ENCODE measurements at regions not wholly inside any gene's neighbourhood (a gene's known extent, or its start where the extent isn't known, plus 50 kb on each side); places are given as distances from the start of the nearest gene placed in this dataset.

DNA sequence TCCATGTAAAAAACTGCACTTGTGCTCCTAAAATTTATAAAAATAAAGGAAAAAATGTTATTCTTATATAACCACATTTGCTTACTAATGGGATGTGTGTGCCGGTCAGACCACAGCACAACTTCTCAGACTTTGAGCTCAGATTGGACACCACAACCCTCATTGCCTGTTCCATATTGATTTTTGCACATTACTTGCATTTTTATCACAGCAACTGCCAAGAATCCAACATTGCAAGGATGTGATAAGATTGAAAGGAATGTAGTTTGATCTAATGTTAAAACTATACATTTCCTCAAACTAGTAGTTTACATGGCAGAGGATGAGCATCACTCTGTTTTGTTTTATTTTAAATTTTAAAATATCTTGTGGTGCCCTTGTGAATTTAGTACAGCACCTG lies 227.8 kb downstream of the KDR start:
- no peak for TF ChIP-seq CTCF (IDR thresholded peaks at IDR 0.05; ENCODE audit: low read depth, low read length)
- DNase-seq (ENCODE audit: extremely low read depth, low read depth) = no peak

DNA sequence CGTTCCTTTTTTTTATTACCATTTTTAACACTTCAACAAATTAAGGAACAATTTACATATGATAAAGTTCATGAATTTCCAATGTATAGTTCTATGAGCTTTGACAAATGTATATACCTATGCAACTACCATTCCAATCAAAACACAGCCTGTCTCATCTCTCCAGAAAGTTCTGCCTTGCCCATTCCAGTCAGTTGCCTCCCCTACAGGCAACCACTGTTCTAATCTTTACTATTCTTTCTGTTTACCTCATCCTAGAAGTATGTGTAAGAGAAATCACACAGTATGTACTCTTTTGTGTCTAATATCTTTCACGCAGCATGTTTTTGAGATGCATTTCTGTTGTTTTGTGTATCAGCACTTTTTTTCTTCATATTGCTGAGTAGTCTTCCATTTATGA lies 224.9 kb downstream of the KIT start:
- no peak for DNase-seq (ENCODE audit: extremely low read depth, low read depth)
- no peak for TF ChIP-seq CTCF (IDR thresholded peaks at IDR 0.05; ENCODE audit: low read depth, low read length)

DNA sequence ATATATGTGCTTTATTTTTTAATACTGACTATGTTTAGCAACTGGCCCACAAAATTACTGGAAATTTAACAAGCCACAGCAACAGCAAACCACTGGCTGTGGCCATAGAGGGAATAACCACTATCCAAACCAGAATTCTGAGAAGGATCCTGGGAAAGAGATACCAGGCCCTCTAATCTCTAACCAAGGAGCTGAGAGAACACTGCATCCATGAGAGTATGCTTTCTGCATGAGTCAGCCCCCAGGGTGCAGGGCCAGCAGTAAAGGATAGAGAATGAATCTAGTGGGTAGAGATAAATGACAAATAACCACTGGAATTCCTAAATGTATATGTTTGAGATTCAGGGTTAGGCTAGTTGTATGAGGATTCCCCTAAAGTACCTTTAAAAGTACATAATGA lies 221.8 kb downstream of the KIT start:
- no peak for TF ChIP-seq CTCF (IDR thresholded peaks at IDR 0.05; ENCODE audit: low read depth, low read length)
- DNase-seq (ENCODE audit: extremely low read depth, low read depth) = no peak

DNA sequence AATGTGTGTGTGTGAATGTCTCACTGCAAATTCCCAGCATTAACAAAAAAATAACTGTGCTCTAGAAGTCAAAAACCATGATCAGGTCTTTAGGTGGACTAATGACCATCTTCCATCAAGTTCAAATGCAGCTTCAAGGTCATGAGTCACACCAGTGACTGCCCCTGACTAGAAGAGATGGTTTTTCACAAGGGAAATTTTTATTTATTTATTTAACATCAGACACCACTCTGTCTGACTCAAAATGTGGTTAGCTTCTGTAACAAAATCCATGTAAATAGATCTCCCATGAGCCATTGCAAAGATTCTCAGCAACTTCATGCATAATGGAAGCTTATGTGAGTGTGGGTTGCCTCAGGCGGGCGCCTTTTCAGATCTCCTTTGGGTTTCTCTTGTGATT lies 219.2 kb downstream of the KIT start:
- no peak for DNase-seq (ENCODE audit: extremely low read depth, low read depth)
- no peak for TF ChIP-seq CTCF (IDR thresholded peaks at IDR 0.05; ENCODE audit: low read depth, low read length)

- TF ChIP-seq CTCF (IDR thresholded peaks at IDR 0.05; ENCODE audit: low read depth, low read length) = no peak
- no peak for DNase-seq (ENCODE audit: extremely low read depth, low read depth)
These were observed 214.5 kb downstream of the KIT start for GRCh38 chr4:54872261-54872660.

DNA sequence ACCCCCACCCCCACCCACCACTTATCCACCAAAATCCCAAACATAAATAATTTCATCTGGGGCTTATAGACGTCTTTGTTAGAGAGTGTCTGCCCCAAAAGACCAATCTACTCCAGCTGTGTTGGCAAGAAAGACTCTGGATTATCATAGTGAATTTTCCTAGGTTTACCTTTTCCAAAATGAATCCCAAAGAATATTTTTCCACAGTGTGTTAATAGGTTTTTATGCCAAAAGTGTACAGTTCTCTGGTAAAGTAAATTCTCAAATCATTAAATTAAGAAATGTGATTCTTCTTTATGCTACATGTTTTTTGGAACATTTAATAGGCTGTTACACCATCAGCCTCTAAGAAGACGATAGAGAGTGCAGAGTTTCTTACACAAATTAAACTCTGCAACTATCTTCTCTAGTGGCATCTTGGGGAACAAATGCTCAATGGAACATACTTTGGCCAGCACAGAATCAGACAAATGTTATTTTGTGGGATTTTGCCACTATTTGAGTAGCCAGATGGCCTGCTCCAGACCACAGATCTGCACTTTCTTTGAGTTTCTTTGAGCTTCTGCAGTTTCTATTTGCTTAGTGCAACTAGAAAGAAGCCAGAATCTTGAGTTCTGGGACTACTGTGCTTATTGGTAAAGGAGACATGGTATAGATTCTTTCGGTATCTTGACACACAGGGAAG lies 206.0 kb downstream of the KIT start:
- DNase-seq (ENCODE audit: extremely low read depth, low read depth) = no peak
- no peak for TF ChIP-seq CTCF (IDR thresholded peaks at IDR 0.05; ENCODE audit: low read depth, low read length)

- no peak for TF ChIP-seq CTCF (IDR thresholded peaks at IDR 0.05; ENCODE audit: low read depth, low read length)
- DNase-seq (ENCODE audit: extremely low read depth, low read depth) = no peak
These were observed 203.4 kb downstream of the KIT start for GRCh38 chr4:54861201-54861600.
